DND-41 (cell line): ENCODE measurements at regions not wholly inside any gene's neighbourhood (a gene's known extent, or its start where the extent isn't known, plus 50 kb on each side); places are given as distances from the start of the nearest gene placed in this dataset.

Experiments used
- ATAC-seq: fragments of 200-7000 bp; cut with Tn5 transposase; 3 replicates; pipeline ENCODE4 v1.9.1; 2021; ENCODE audit warnings: low read depth; ENCODE audit not compliant: insufficient read depth
- DNase-seq: peaks from one replicate; pipeline ENCODE4 v3.0.0-alpha.2; 2020
- H2AFZ ChIP-seq: 2 replicates; pipeline ENCODE4 v1.6.0; 2012; ENCODE audit warnings: low read depth, low read length
- H3K27ac ChIP-seq: 2 replicates; pipeline ENCODE4 v1.5.1; 2012; ENCODE audit warnings: low read length, inconsistent platforms
- H3K27me3 ChIP-seq: fragments of 200-600 bp; sonication (generic); 2 replicates; pipeline ENCODE4 v1.6.0; 2012; ENCODE audit warnings: low read length, mild to moderate bottlenecking, inconsistent platforms; ENCODE audit not compliant: insufficient read depth, poor library complexity
- H3K36me3 ChIP-seq: 2 replicates; pipeline ENCODE4 v1.5.1; 2012; ENCODE audit warnings: low read length, inconsistent platforms; ENCODE audit not compliant: insufficient read depth
- H3K4me1 ChIP-seq: 2 replicates; pipeline ENCODE4 v1.5.1; 2012; ENCODE audit warnings: mild to moderate bottlenecking, low read length; ENCODE audit not compliant: insufficient read depth
- H3K4me2 ChIP-seq: 2 replicates; pipeline ENCODE4 v1.6.0; 2012; ENCODE audit warnings: mild to moderate bottlenecking, moderate library complexity, low read length, inconsistent platforms; ENCODE audit not compliant: insufficient read depth
- H3K4me3 ChIP-seq, 2 experiments: fragments of 200-600 bp in 1 of 2; shearing (Covaris generic) in 1 of 2; 2 replicates each; pipeline ENCODE4 v1.5.1; 2012 to 2016; ENCODE audit warnings: inconsistent platforms in 2 of 2, low read length in 2 of 2, mild to moderate bottlenecking in 2 of 2, low read depth in 1 of 2, moderate library complexity in 1 of 2
- H3K79me2 ChIP-seq: 2 replicates; pipeline ENCODE4 v1.6.0; 2012; ENCODE audit warnings: low read length, inconsistent platforms; ENCODE audit not compliant: insufficient read depth
- H3K9ac ChIP-seq: 2 replicates; pipeline ENCODE4 v1.6.0; 2012; ENCODE audit warnings: low read depth, mild to moderate bottlenecking, inconsistent platforms, low read length, moderate library complexity
- H3K9me3 ChIP-seq: 2 replicates; pipeline ENCODE4 v1.5.1; 2012; ENCODE audit warnings: low read length, moderate library complexity, mild to moderate bottlenecking, inconsistent platforms; ENCODE audit not compliant: insufficient read depth, severe bottlenecking
- H4K20me1 ChIP-seq: 2 replicates; pipeline ENCODE4 v1.6.0; 2012; ENCODE audit warnings: low read length; ENCODE audit not compliant: insufficient read depth
- CTCF ChIP-seq: IDR thresholded peaks from 2 replicates; pipeline ENCODE4 v1.5.1; 2012; ENCODE audit warnings: borderline replicate concordance, low read length, moderate library complexity, mild to moderate bottlenecking; ENCODE audit not compliant: poor library complexity, severe bottlenecking; ENCODE audit errors: extremely low read depth
- EZH2 ChIP-seq: IDR thresholded peaks from 3 replicates; pipeline ENCODE4 v1.6.1; 2012; ENCODE audit warnings: borderline replicate concordance, low read depth, mild to moderate bottlenecking, moderate library complexity, low read length, inconsistent platforms; ENCODE audit not compliant: severe bottlenecking

GRCh38 chr9:81397481-81398381, 291.6 kb downstream of the TLE1 start:
- Histone ChIP-seq H3K36me3 (no peaks in the 10 kb centered on the region), H3K4me3 (no peak overlapping the region)
- DNase-seq, result no peak

GRCh38 chr9:81396528-81396927, 292.8 kb downstream of the TLE1 start:
- Histone ChIP-seq H3K79me2 (no peaks in the 10 kb centered on the region), H3K4me1 (no peaks in the 10 kb centered on the region), H3K4me2 (no peak overlapping the region), H3K4me3 (no peak overlapping the region), H3K9ac (no peak overlapping the region), H2AFZ (no peak overlapping the region), H3K27me3 (no peaks in the 10 kb centered on the region), H4K20me1 (no peaks in the 10 kb centered on the region), H3K27ac (no peak overlapping the region), H3K9me3 (no peaks in the 10 kb centered on the region), H3K36me3 (no peaks in the 10 kb centered on the region)
- ATAC-seq, result no peak
- no peak for DNase-seq
- TF ChIP-seq EZH2 (no peak), CTCF (no peak)

More at GRCh38 chr9:81397481-81398381, 291.6 kb downstream of the TLE1 start:
- Histone ChIP-seq H3K79me2 (no peaks in the 10 kb centered on the region), H3K9ac (no peak overlapping the region), H4K20me1 (no peaks in the 10 kb centered on the region), H3K27ac (no peak overlapping the region), H3K9me3 (no peaks in the 10 kb centered on the region), H3K4me1 (no peaks in the 10 kb centered on the region), H3K27me3 (no peaks in the 10 kb centered on the region), H2AFZ (no peak overlapping the region), H3K4me2 (no peak overlapping the region)
- TF ChIP-seq EZH2 (no peak), CTCF (no peak)
- ATAC-seq, result no peak

- no peak for ATAC-seq
Measured at GRCh38 chr9:81395676-81396054, 293.7 kb downstream of the TLE1 start.

More at GRCh38 chr9:81395676-81396054, 293.7 kb downstream of the TLE1 start:
- Histone ChIP-seq H3K36me3 (no peaks in the 10 kb centered on the region), H4K20me1 (no peaks in the 10 kb centered on the region), H3K4me1 (no peaks in the 10 kb centered on the region), H3K27me3 (no peaks in the 10 kb centered on the region), H3K9me3 (no peaks in the 10 kb centered on the region), H2AFZ (no peak overlapping the region), H3K4me3 (no peak overlapping the region), H3K9ac (no peak overlapping the region), H3K79me2 (no peaks in the 10 kb centered on the region), H3K4me2 (no peak overlapping the region), H3K27ac (no peak overlapping the region)
- no peak for DNase-seq
- TF ChIP-seq EZH2, result no peak
- no peak for TF ChIP-seq CTCF
